SH-SY5Y (cell line): ENCODE measurements at regions not wholly inside any gene's neighbourhood (a gene's known extent, or its start where the extent isn't known, plus 50 kb on each side); places are given as distances from the start of the nearest gene placed in this dataset.

ENCODE experiments used
- GATA2 ChIP-seq: IDR thresholded peaks from 2 replicates; pipeline ENCODE4 v1.6.1; 2011; ENCODE audit warnings: mild to moderate bottlenecking, low read depth, low read length
- GATA3 ChIP-seq: IDR thresholded peaks from 2 replicates; pipeline ENCODE4 v1.6.1; 2011; ENCODE audit warnings: low read depth, mild to moderate bottlenecking, low read length, moderate library complexity

GRCh38 chr17:77640916-77641605 lies 317.4 kb upstream of the TNRC6C start:
- TF ChIP-seq GATA2 (no peak), GATA3 (no peak)
